PC-9 (cell line): ENCODE measurements at regions not wholly inside any gene's neighbourhood (a gene's known extent, or its start where the extent isn't known, plus 50 kb on each side); places are given as distances from the start of the nearest gene placed in this dataset.

Source experiments
- EZH2 ChIP-seq: fragments of 200-600 bp; sonication (generic); IDR thresholded peaks from 2 replicates; pipeline ENCODE4 v1.8.0; 2017; ENCODE audit warnings: antibody characterized with exemption, low read depth
- TF ChIP-seq, protein P1 (sequence below): fragments of 200-600 bp; sonication (generic); conservative IDR thresholded peaks from 2 replicates; pipeline ENCODE4 v1.6.1; 2017; ENCODE audit warnings: mixed run types, antibody characterized with exemption, mild to moderate bottlenecking, moderate library complexity

GRCh38 chr4:75340561-75340960, 173.6 kb downstream of the RCHY1 start:
- TF ChIP-seq, protein P1, sequence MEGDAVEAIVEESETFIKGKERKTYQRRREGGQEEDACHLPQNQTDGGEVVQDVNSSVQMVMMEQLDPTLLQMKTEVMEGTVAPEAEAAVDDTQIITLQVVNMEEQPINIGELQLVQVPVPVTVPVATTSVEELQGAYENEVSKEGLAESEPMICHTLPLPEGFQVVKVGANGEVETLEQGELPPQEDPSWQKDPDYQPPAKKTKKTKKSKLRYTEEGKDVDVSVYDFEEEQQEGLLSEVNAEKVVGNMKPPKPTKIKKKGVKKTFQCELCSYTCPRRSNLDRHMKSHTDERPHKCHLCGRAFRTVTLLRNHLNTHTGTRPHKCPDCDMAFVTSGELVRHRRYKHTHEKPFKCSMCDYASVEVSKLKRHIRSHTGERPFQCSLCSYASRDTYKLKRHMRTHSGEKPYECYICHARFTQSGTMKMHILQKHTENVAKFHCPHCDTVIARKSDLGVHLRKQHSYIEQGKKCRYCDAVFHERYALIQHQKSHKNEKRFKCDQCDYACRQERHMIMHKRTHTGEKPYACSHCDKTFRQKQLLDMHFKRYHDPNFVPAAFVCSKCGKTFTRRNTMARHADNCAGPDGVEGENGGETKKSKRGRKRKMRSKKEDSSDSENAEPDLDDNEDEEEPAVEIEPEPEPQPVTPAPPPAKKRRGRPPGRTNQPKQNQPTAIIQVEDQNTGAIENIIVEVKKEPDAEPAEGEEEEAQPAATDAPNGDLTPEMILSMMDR: no peak
- TF ChIP-seq EZH2: no peak
